A673 (cell line): ENCODE measurements at regions not wholly inside any gene's neighbourhood (a gene's known extent, or its start where the extent isn't known, plus 50 kb on each side); places are given as distances from the start of the nearest gene placed in this dataset.
A peak's percentile ranks its signal among the peaks of the same experiment; 100 is the strongest.

Experiments used
- BruUV-seq: library from RNA; stranded (reverse); fragments of 400-500 nt; replicated peaks from 2 replicates; lab custom pipeline; 2021; lab: Mats Ljungman, UMichigan
- CTCF ChIA-PET: fragments of 300-600 bp; sonication (Branson Sonifier 250); formaldehyde crosslinking; loops from one replicate; lab custom pipeline; 2022; ENCODE audit warnings: antibody characterized with exemption; lab: Charles Lee
- POLR2A ChIA-PET: fragments of 300-600 bp; sonication (Branson Sonifier 250); formaldehyde crosslinking; loops from one replicate; lab custom pipeline; 2022; ENCODE audit warnings: antibody characterized with exemption; ENCODE audit not compliant: low non-redundant PET; lab: Charles Lee
- DNase-seq: peaks from one replicate; pipeline ENCODE4 v3.0.0-alpha.2; 2015; ENCODE audit warnings: low spot score
- H3K27ac ChIP-seq: fragments of 200-600 bp; sonication (generic); 2 replicates; pipeline ENCODE4 v1.5.1; 2016; ENCODE audit warnings: mixed run types, low read depth, mild to moderate bottlenecking, mixed read lengths, antibody characterized with exemption, low read length; ENCODE audit not compliant: poor library complexity, severe bottlenecking
- H3K27me3 ChIP-seq: fragments of 200-600 bp; sonication (generic); replicated peaks from 2 replicates; pipeline ENCODE4 v1.6.1; 2017; ENCODE audit warnings: mixed run types, low read depth, mild to moderate bottlenecking, mixed read lengths, antibody characterized with exemption, low read length; ENCODE audit not compliant: insufficient read depth, poor library complexity
- H3K36me3 ChIP-seq: fragments of 200-600 bp; sonication (generic); 2 replicates; pipeline ENCODE4 v1.6.1; 2016; ENCODE audit warnings: mixed run types, mild to moderate bottlenecking, mixed read lengths, antibody characterized with exemption, low read length; ENCODE audit not compliant: insufficient read depth, poor library complexity, severe bottlenecking
- H3K4me1 ChIP-seq: fragments of 200-600 bp; sonication (generic); 2 replicates; pipeline ENCODE4 v1.6.1; 2017; ENCODE audit warnings: mixed run types, mild to moderate bottlenecking, mixed read lengths, antibody characterized with exemption, low read length; ENCODE audit not compliant: insufficient read depth, poor library complexity, severe bottlenecking
- H3K4me3 ChIP-seq: fragments of 200-600 bp; sonication (generic); 2 replicates; pipeline ENCODE4 v1.5.1; 2016; ENCODE audit warnings: low read depth, mixed run types, mild to moderate bottlenecking, mixed read lengths, low read length; ENCODE audit not compliant: poor library complexity, severe bottlenecking
- H3K9me3 ChIP-seq: fragments of 200-600 bp; sonication (generic); 2 replicates; pipeline ENCODE4 v1.6.1; 2016; ENCODE audit warnings: mixed run types, low read depth, mild to moderate bottlenecking, mixed read lengths, antibody characterized with exemption, low read length; ENCODE audit not compliant: poor library complexity, severe bottlenecking
- EZH2 ChIP-seq: fragments of 200-600 bp; sonication (generic); IDR thresholded peaks from 2 replicates; pipeline ENCODE4 v1.6.1; 2017; ENCODE audit warnings: borderline replicate concordance, low read depth, mild to moderate bottlenecking, mixed read lengths, antibody characterized with exemption, low read length; ENCODE audit not compliant: poor library complexity, severe bottlenecking
- intact Hi-C: fragments of 100-400 bp; cut with micrococcal nuclease; formaldehyde crosslinking; loops from one replicate; pipeline ENCODE4 v1.10.0; 2022; ENCODE audit not compliant: unreplicated experiment
- TF ChIP-seq, protein P1 (sequence below): fragments of 300-800, 200-600 bp; sonication (generic); conservative IDR thresholded peaks from 2 replicates; pipeline ENCODE4 v1.5.1; 2017; ENCODE audit warnings: low read depth, mild to moderate bottlenecking, antibody characterized with exemption, low read length, moderate library complexity, mixed read lengths

DNA sequence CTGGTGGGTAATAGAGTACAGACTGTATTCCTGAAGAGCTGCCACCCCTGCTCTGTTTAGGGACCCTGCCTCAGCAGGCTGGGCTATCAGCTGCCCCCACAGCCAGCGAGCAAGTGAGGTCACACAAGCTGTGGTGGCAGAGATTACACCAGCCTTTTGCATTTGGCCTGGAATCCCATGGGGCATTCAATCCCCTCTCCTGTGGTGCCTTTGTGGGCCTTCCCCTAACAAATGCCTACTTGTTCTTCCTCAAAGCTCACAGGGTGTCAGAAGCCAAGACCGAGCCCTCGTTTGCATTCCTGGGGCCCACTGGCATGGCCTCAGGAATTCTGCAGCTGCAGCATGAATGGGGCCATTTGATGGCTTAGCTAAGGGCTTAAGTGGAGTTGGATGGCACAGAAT is 212.7 kb upstream of the PHYHIPL start:
- BruUV-seq = no TSS peak

DNA sequence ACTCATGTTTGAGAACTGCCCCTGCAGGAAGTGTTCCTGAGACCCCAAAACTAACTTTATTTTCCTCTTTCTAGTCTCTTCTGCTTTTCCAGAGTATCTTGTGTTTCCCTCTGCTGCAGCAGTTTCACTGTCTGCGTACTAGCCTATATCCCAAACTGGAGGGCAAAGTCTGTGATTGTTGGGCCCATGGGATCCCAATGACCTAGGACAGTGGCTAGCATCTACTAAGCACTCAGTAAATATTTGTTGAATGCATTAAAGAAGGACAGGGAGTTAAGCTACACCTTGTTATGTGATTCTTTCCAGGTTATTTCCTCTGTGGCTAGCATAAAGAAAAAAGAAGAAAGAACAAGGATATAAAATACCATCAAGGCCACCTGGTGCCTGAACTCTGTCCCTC is 210.6 kb upstream of the PHYHIPL start:
- Histone ChIP-seq H3K27ac (no peak overlapping the region), H3K27me3 (no peaks in the 10 kb centered on the region), H3K36me3 (no peaks in the 10 kb centered on the region), H3K4me1 (no peaks in the 10 kb centered on the region), H3K4me3 (no peak overlapping the region), H3K9me3 (no peaks in the 10 kb centered on the region)
- no peak for DNase-seq
- no TSS peak for BruUV-seq
- intact Hi-C loops = no loop called here
- CTCF ChIA-PET = no interaction called here
- TF ChIP-seq, protein P1, sequence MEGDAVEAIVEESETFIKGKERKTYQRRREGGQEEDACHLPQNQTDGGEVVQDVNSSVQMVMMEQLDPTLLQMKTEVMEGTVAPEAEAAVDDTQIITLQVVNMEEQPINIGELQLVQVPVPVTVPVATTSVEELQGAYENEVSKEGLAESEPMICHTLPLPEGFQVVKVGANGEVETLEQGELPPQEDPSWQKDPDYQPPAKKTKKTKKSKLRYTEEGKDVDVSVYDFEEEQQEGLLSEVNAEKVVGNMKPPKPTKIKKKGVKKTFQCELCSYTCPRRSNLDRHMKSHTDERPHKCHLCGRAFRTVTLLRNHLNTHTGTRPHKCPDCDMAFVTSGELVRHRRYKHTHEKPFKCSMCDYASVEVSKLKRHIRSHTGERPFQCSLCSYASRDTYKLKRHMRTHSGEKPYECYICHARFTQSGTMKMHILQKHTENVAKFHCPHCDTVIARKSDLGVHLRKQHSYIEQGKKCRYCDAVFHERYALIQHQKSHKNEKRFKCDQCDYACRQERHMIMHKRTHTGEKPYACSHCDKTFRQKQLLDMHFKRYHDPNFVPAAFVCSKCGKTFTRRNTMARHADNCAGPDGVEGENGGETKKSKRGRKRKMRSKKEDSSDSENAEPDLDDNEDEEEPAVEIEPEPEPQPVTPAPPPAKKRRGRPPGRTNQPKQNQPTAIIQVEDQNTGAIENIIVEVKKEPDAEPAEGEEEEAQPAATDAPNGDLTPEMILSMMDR = no peak
- no peak for TF ChIP-seq EZH2
- POLR2A ChIA-PET = no interaction called here

More for the DNA sequence above, 212.7 kb upstream of the PHYHIPL start:
- ChIA-PET CTCF (no interaction called here), POLR2A (no interaction called here)
- Histone ChIP-seq H3K4me1 (no peaks in the 10 kb centered on the region), H3K27me3 (no peaks in the 10 kb centered on the region), H3K9me3 (no peaks in the 10 kb centered on the region), H3K27ac (no peak overlapping the region), H3K36me3 (no peaks in the 10 kb centered on the region), H3K4me3 (no peak overlapping the region)
- TF ChIP-seq, protein P1 = no peak
- intact Hi-C loops = no loop called here
- peak; percentile 10 for DNase-seq

DNA sequence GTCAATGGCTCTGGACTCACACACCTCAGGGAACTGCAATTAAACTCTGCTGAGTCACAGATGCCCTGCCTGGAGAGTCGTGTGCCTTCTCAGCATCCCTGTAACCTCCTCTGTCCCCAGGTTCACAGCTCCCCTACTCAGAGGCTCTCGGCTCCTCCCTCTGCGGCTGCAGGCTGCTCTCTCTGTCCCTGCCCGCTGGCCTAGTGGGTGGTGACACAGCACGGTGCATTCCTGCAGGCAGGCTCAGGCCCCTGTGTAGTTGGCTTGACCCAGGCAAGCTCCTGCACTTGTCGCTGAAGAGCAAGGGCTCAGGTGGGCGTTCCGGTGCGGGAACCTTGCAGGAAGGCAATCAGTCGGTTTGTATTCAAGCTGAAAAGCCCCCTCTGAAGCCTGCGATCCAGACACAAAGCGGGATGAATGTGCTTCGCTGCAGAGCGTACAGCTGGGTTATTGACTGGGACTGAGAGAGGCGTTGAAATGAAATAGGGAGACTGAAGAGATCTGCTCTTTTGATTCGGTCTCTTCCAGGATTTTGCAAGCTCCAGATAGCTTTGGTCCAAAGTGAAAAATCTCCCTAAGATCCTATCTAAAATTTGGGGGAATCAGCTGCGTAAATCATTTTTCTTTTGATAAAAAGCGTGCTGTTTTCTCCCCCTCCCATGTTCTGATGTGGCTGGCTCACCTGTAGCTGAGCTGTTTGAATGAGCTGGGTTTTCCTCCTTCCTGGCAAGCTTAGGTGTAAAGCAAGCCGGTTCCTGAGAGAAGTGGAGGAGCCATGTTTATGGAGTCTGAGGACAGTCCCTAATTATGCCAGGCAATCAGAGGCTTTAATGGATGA is 208.7 kb upstream of the PHYHIPL start:
- BruUV-seq = no TSS peak
- Histone ChIP-seq H3K4me1 (no peaks in the 10 kb centered on the region), H3K27ac (no peak overlapping the region), H3K27me3 (no peaks in the 10 kb centered on the region), H3K4me3 (no peak overlapping the region), H3K9me3 (no peaks in the 10 kb centered on the region), H3K36me3 (no peaks in the 10 kb centered on the region)
- intact Hi-C loops = no loop called here
- TF ChIP-seq, protein P1 = no peak
- TF ChIP-seq EZH2 = no peak
- ChIA-PET CTCF (no interaction called here), POLR2A (no interaction called here)
- DNase-seq = no peak
